ENCODE measurements at regions not wholly inside any gene's neighbourhood (a gene's known extent, or its start where the extent isn't known, plus 50 kb on each side); places are given as distances from the start of the nearest gene placed in this dataset.

DNA sequence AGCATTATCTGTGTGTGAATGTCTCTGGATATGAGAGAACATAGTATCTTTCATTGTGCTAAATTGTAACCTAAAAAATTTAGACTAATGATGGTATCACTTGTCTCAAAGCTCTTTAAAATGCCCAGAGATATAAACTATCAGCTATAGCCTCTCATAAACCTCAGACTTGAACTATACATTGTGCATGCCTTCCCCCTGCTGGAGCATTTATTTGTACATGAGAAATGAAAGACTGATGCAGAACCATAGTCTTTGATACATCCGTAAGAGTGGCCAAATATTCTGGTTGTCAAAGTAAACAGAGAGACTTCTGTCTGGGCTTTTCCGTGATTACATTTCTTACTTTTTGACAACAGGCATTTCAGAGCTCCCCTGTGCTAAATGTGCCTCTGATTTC lies 71.9 kb upstream of the CCDC68 start:
- TF ChIP-seq, protein P1, sequence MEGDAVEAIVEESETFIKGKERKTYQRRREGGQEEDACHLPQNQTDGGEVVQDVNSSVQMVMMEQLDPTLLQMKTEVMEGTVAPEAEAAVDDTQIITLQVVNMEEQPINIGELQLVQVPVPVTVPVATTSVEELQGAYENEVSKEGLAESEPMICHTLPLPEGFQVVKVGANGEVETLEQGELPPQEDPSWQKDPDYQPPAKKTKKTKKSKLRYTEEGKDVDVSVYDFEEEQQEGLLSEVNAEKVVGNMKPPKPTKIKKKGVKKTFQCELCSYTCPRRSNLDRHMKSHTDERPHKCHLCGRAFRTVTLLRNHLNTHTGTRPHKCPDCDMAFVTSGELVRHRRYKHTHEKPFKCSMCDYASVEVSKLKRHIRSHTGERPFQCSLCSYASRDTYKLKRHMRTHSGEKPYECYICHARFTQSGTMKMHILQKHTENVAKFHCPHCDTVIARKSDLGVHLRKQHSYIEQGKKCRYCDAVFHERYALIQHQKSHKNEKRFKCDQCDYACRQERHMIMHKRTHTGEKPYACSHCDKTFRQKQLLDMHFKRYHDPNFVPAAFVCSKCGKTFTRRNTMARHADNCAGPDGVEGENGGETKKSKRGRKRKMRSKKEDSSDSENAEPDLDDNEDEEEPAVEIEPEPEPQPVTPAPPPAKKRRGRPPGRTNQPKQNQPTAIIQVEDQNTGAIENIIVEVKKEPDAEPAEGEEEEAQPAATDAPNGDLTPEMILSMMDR (IDR thresholded peaks at IDR 0.05; ENCODE audit: unreplicated experiment) = no peak
- TSS peak; percentile 33 for BruUV-seq (replicated peaks)

DNA sequence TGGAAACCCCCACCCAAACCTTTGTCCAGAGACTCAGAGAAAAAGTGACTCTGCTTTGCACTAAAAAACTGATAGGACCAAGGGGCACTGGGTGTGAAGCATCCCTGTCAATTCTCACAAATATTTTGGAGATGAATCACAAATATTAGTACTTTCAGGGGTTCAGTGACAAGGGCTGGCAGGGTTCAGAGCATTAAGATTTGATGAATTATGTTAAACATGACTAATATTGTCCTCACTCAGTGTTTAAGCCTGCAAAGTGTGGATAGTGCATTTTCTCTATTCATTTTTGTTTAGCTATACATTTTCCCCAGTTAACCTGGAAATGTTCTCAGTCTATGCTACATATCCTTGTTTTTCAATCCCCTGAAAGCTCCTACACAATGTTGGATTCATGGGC lies 65.3 kb upstream of the CCDC68 start:
- no TSS peak for BruUV-seq (replicated peaks)
- DNase-seq = no peak
- Mint-ChIP-seq H3K4me3 (ENCODE audit: low read depth, unreplicated experiment) (no peak overlapping the region), H3K27ac (ENCODE audit: unreplicated experiment) (peak overlapping the region; percentile 61), H3K4me1 (ENCODE audit: low read depth, unreplicated experiment) (peaks cover 25% of the 10 kb centered on the region), H3K36me3 (ENCODE audit: insufficient read depth, unreplicated experiment) (no peaks in the 10 kb centered on the region), H3K27me3 (ENCODE audit: unreplicated experiment) (no peaks in the 10 kb centered on the region), H3K9me3 (ENCODE audit: low read depth, unreplicated experiment) (no peaks in the 10 kb centered on the region)
- intact Hi-C loops (cut with micrococcal nuclease; ENCODE audit: unreplicated experiment) = no loop called here
- CTCF ChIA-PET = no interaction called here
- TF ChIP-seq, protein P1 (IDR thresholded peaks at IDR 0.05; ENCODE audit: unreplicated experiment) = no peak

More for the DNA sequence above, 71.9 kb upstream of the CCDC68 start:
- intact Hi-C loops (cut with micrococcal nuclease; ENCODE audit: unreplicated experiment) = no loop called here
- peaks cover 13% of the 10 kb centered on the region for H3K4me1 Mint-ChIP-seq (ENCODE audit: low read depth, unreplicated experiment)
- no peak for DNase-seq
- peak overlapping the region; percentile 82 for H3K27ac Mint-ChIP-seq (ENCODE audit: unreplicated experiment)
- peak overlapping the region; percentile 38 for H3K4me3 Mint-ChIP-seq (ENCODE audit: low read depth, unreplicated experiment)
- H3K9me3 Mint-ChIP-seq (ENCODE audit: low read depth, unreplicated experiment) = no peaks in the 10 kb centered on the region
- H3K27me3 Mint-ChIP-seq (ENCODE audit: unreplicated experiment) = no peaks in the 10 kb centered on the region
- CTCF ChIA-PET = no interaction called here
- H3K36me3 Mint-ChIP-seq (ENCODE audit: insufficient read depth, unreplicated experiment) = peaks cover 5% of the 10 kb centered on the region

DNA sequence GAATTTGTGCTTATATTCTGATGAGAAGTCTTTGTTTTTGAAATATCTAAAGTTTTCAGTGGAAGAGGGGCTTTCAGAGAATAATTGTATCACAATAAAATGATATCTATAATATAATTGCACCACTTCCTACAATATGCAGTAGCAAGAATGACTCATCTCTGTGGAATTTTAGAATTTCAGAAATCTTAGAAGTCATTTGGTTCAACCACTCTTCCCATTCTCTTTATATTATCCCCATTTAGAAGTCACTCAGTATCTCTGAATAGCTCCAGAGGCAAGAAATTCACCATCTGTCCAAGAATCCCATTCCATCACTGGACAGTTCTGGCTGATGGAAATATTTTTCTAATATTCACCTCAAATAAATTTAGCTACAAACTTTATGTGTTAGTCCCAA lies 59.3 kb upstream of the CCDC68 start:
- TF ChIP-seq, protein P1 (IDR thresholded peaks at IDR 0.05; ENCODE audit: unreplicated experiment) = no peak
- intact Hi-C loops (cut with micrococcal nuclease; ENCODE audit: unreplicated experiment) = no loop called here
- no peak overlapping the region for H3K4me3 Mint-ChIP-seq (ENCODE audit: low read depth, unreplicated experiment)
- no peaks in the 10 kb centered on the region for H3K27me3 Mint-ChIP-seq (ENCODE audit: unreplicated experiment)
- peaks cover 23% of the 10 kb centered on the region for H3K4me1 Mint-ChIP-seq (ENCODE audit: low read depth, unreplicated experiment)
- H3K36me3 Mint-ChIP-seq (ENCODE audit: insufficient read depth, unreplicated experiment) = peaks cover 5% of the 10 kb centered on the region
- peaks cover 2% of the 10 kb centered on the region for H3K9me3 Mint-ChIP-seq (ENCODE audit: low read depth, unreplicated experiment)
- no TSS peak for BruUV-seq (replicated peaks)
- DNase-seq = no peak
- CTCF ChIA-PET = no interaction called here
- peak overlapping the region; percentile 69 for H3K27ac Mint-ChIP-seq (ENCODE audit: unreplicated experiment)

GRCh38 chr18:55014095-55014494 lies 54.8 kb upstream of the CCDC68 start:
- Mint-ChIP-seq H3K9me3 (ENCODE audit: low read depth, unreplicated experiment) (peaks cover 3% of the 10 kb centered on the region), H3K4me1 (ENCODE audit: low read depth, unreplicated experiment) (peaks cover 33% of the 10 kb centered on the region), H3K27ac (ENCODE audit: unreplicated experiment) (peak overlapping the region; percentile 66), H3K27me3 (ENCODE audit: unreplicated experiment) (no peaks in the 10 kb centered on the region), H3K4me3 (ENCODE audit: low read depth, unreplicated experiment) (no peak overlapping the region), H3K36me3 (ENCODE audit: insufficient read depth, unreplicated experiment) (peaks cover 8% of the 10 kb centered on the region)
- intact Hi-C loops (cut with micrococcal nuclease; ENCODE audit: unreplicated experiment) = loop anchor here (5.0 kb wide), 1 partner anchor 218 kb away; no protein-coding TSS in a partner anchor
- TF ChIP-seq, protein P1 (IDR thresholded peaks at IDR 0.05; ENCODE audit: unreplicated experiment) = no peak
- no peak for DNase-seq
- no TSS peak for BruUV-seq (replicated peaks)
- CTCF ChIA-PET = no interaction called here

Data from Calu3 (cell line).